DND-41 (cell line): ENCODE measurements at regions not wholly inside any gene's neighbourhood (a gene's known extent, or its start where the extent isn't known, plus 50 kb on each side); places are given as distances from the start of the nearest gene placed in this dataset.

Source experiments
- CTCF ChIP-seq: IDR thresholded peaks from 2 replicates; pipeline ENCODE4 v1.5.1; 2012; ENCODE audit warnings: borderline replicate concordance, low read length, moderate library complexity, mild to moderate bottlenecking; ENCODE audit not compliant: poor library complexity, severe bottlenecking; ENCODE audit errors: extremely low read depth
- EZH2 ChIP-seq: IDR thresholded peaks from 3 replicates; pipeline ENCODE4 v1.6.1; 2012; ENCODE audit warnings: borderline replicate concordance, low read depth, mild to moderate bottlenecking, moderate library complexity, low read length, inconsistent platforms; ENCODE audit not compliant: severe bottlenecking

- TF ChIP-seq EZH2 (no peak), CTCF (no peak)
These were observed 362.3 kb downstream of the PMP22 start for GRCh38 chr17:14902803-14903202.
